AG04449 (cell line): ENCODE measurements at regions not wholly inside any gene's neighbourhood (a gene's known extent, or its start where the extent isn't known, plus 50 kb on each side); places are given as distances from the start of the nearest gene placed in this dataset.

Experiments
- CTCF ChIA-PET: fragments of 350-600 bp; formaldehyde crosslinking; extraction: SDS; loops from one replicate; lab custom pipeline; 2021; ENCODE audit warnings: antibody characterized with exemption; lab: Yijun Ruan, JAX
- POLR2A ChIA-PET: fragments of 400-600, 350-600 bp; formaldehyde crosslinking; extraction: SDS; loops from one replicate; lab custom pipeline; 2020; ENCODE audit warnings: antibody characterized with exemption, inconsistent platforms; lab: Yijun Ruan, JAX
- DNase-seq: peaks from one replicate; pipeline ENCODE4 v3.0.0-alpha.2; 2010; ENCODE audit warnings: low read depth, low spot score
- H3K4me3 ChIP-seq: 2 replicates; pipeline ENCODE4 v1.5.1; 2011; ENCODE audit warnings: low read depth, mild to moderate bottlenecking, control low read depth, low read length
- CTCF ChIP-seq: IDR thresholded peaks from one replicate; pipeline ENCODE4 v1.5.1; 2011; ENCODE audit warnings: mild to moderate bottlenecking, moderate library complexity, low read length, control low read depth, inconsistent platforms; ENCODE audit not compliant: insufficient read depth; ENCODE audit errors: missing control alignments

DNA sequence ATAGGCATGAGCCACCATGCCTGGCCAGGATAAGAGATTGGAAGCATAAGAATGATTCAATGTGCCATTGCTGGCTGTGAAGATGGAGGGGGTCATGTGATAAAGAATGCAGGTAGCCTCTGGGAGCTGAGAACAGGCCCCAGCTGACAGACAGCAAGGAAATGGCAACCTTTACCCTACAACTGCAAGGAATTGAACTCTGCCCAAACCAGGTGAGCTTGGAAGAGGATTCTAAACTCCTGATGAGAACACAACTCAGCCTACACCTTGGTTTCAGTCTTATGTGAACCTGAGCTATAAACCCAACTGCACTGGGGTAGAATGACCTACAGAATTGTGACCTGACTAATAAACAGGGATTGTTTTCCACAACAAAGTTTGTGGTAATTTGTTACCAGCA lies 82.0 kb upstream of the AKIRIN2 start:
- H3K4me3 ChIP-seq = no peak overlapping the region
- POLR2A ChIA-PET = no interaction called here
- DNase-seq = no peak
- TF ChIP-seq CTCF = no peak
- CTCF ChIA-PET = interaction anchor here (0.9 kb wide), 1 partner anchor 390 kb away, joined by 3 read pairs; no protein-coding TSS in a partner anchor

- ChIA-PET CTCF (interaction anchor here (1.0 kb wide), 1 partner anchor 1091 kb away, joined by 3 read pairs; no protein-coding TSS in a partner anchor), POLR2A (no interaction called here)
- no peak for TF ChIP-seq CTCF
Measured at GRCh38 chr6:87779542-87779941, 77.5 kb upstream of the AKIRIN2 start.

DNA sequence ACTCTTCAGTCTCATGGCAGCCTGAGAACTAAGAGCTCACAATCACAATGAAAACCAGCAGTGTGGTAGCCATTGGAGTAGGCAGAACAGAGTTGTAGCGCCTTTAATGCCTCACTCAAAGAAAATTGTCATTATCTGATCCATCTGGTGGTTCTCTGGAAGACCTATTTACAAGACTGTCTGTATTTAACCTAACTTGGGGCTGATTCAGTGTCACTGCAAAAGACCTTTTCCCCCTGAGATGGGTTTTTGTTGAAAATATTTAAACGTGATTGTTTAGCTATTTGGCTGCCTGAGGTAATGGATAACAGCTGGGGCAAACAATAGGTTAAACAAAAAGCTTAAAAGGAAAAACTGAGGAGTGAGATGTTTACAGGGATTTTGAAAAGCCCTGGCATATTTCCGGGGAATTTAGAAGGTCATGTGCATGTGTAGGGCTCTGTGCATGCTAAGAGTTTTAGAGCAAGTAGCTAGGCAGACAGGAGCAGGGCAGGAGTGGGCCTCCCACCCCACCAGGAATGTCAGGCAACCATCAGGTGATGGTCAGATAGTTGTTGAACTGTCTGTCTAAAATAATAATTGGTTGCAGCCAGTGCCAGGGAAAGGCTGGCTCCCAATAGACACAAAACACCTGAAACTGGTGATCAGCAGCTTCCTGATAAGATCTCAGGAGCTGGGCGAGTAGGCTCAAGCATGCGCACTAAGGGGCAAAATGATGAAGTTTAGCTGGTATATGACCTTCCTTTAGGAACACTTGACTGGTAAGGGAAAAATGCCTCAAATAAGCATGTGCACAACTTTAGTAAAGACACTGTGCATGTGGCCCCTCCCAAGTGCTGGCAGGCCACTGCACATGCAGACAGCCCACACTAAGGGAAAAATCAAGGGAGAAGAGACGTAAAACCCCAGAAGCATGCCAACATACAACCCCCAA lies 70.8 kb upstream of the AKIRIN2 start:
- DNase-seq = no peak
- H3K4me3 ChIP-seq = no peak overlapping the region
- TF ChIP-seq CTCF = no peak
- ChIA-PET POLR2A (no interaction called here), CTCF (no interaction called here)

More at GRCh38 chr6:87779542-87779941, 77.5 kb upstream of the AKIRIN2 start:
- no peak for DNase-seq
- no peak overlapping the region for H3K4me3 ChIP-seq

- no peak for TF ChIP-seq CTCF
- POLR2A ChIA-PET = no interaction called here
- CTCF ChIA-PET = no interaction called here
- no peak for DNase-seq
- H3K4me3 ChIP-seq = no peak overlapping the region
Measured at GRCh38 chr6:87767478-87767877, 65.4 kb upstream of the AKIRIN2 start.

- ChIA-PET CTCF (interaction anchor here (0.6 to 1.7 kb wide), 2 partner anchors 9 to 31 kb away, joined by 3 to 5 read pairs; no protein-coding TSS in a partner anchor), POLR2A (no interaction called here)
- no peak overlapping the region for H3K4me3 ChIP-seq
- TF ChIP-seq CTCF = no peak
- DNase-seq = no peak
Measured at GRCh38 chr6:87766211-87766610, 64.2 kb upstream of the AKIRIN2 start.

- no peak for DNase-seq
- POLR2A ChIA-PET = no interaction called here
- no peak overlapping the region for H3K4me3 ChIP-seq
- no peak for TF ChIP-seq CTCF
- CTCF ChIA-PET = no interaction called here
Measured at GRCh38 chr6:87763901-87764300, 61.9 kb upstream of the AKIRIN2 start.
